ENCODE measurements at regions not wholly inside any gene's neighbourhood (a gene's known extent, or its start where the extent isn't known, plus 50 kb on each side); places are given as distances from the start of the nearest gene placed in this dataset.

DNA sequence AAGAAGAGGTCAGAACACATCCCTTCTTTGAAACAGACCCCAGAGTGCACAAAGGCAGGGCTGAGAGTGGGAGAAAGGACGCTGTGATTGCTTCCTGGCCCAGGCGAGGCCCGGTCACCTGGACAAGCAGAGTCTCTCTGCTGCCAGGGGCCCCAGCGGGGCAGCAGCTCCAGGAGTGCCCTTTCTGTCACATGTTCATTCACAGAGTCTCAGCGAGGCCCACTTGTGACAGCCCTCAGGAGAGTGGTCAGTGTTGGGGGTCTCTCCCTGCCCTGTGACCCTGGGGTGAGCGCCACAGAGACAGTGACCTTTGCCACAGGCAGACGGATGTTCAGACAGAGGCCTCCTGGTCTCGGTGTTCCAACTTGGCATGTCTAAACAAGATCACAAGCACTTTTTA is 130.2 kb upstream of the IRX4 start:
- Histone ChIP-seq H3K4ac (replicated peaks; ENCODE audit: insufficient read length, low read depth, low read length) (no peak overlapping the region), H4K91ac (replicated peaks; ENCODE audit: insufficient read length, low read length) (no peak overlapping the region), H2AK5ac (ENCODE audit: low read depth, low read length) (no peak overlapping the region), H3K4me2 (ENCODE audit: insufficient read depth in 1 of 2, low read depth in 2 of 2, low read length in 2 of 2) (no peak overlapping the region), H3K23me2 (ENCODE audit: low read depth, low read length) (no peaks in the 10 kb centered on the region), H2BK20ac (ENCODE audit: low read length) (no peak overlapping the region), H3K79me1 (ENCODE audit: low read depth, low read length) (no peaks in the 10 kb centered on the region), H2BK15ac (ENCODE audit: low read length) (no peak overlapping the region), H3K27me3 (replicated peaks in 1 of 4; ENCODE audit: control insufficient read depth in 3 of 4, extremely low read depth in 1 of 4, insufficient read depth in 3 of 4, low read length in 3 of 4) (no peaks in the 10 kb centered on the region), H2BK12ac (ENCODE audit: low read depth, low read length) (no peak overlapping the region), H3K14ac (ENCODE audit: insufficient read length) (no peak overlapping the region), H3K56ac (replicated peaks; ENCODE audit: insufficient read length, low read depth, low read length) (no peak overlapping the region), H2BK5ac (ENCODE audit: low read depth, low read length) (no peak overlapping the region), H3K36me3 (ENCODE audit: control insufficient read depth in 2 of 4, insufficient read depth in 4 of 4, low read length in 3 of 4) (no peaks in the 10 kb centered on the region), H3K79me2 (ENCODE audit: control insufficient read depth in 1 of 2, insufficient read depth in 2 of 2, low read length in 2 of 2) (no peaks in the 10 kb centered on the region), H4K5ac (ENCODE audit: insufficient read length, low read depth, low read length) (no peak overlapping the region), H3K9ac (replicated peaks in 1 of 4; ENCODE audit: extremely low read depth in 1 of 4, low read depth in 3 of 4, low read length in 3 of 4) (no peak overlapping the region), H3K4me3 (ENCODE audit: extremely low read depth in 1 of 4, insufficient read depth in 2 of 4, low read depth in 3 of 4, low read length in 4 of 4) (no peak overlapping the region), H2AFZ (ENCODE audit: low read length) (no peak overlapping the region), H4K20me1 (replicated peaks in 1 of 2; ENCODE audit: control insufficient read depth in 1 of 2, insufficient read depth in 2 of 2, low read length in 2 of 2) (no peaks in the 10 kb centered on the region), H3K27ac (ENCODE audit: low read depth, low read length) (no peak overlapping the region), H3K18ac (ENCODE audit: extremely low read depth, low read length) (no peak overlapping the region), H3K9me3 (ENCODE audit: insufficient read depth in 2 of 2, low read depth in 1 of 2, low read length in 1 of 2) (no peaks in the 10 kb centered on the region), H2BK120ac (replicated peaks; ENCODE audit: low read depth, low read length) (no peak overlapping the region), H3K4me1 (replicated peaks in 1 of 4; ENCODE audit: control insufficient read depth in 3 of 4, insufficient read depth in 4 of 4, low read length in 3 of 4) (no peaks in the 10 kb centered on the region; a peak in 1 of 7 replicates), H4K8ac (ENCODE audit: extremely low read depth, insufficient read depth, low read length) (no peak overlapping the region), H3K23ac (ENCODE audit: insufficient read length) (no peak overlapping the region)
- ChIA-PET CTCF (ENCODE audit: partially characterized antibody) (no interaction called here), POLR2A (ENCODE audit: partially characterized antibody) (no interaction called here)
- FAIRE-seq: no peak
- TF ChIP-seq TCF12 (IDR thresholded peaks at IDR 0.05; ENCODE audit: low read depth, low read length) (no peak), RAD21 (IDR thresholded peaks at IDR 0.05 in 1 of 2, conservative IDR thresholded peaks at IDR 0.05 in 1 of 2; ENCODE audit: low read depth in 2 of 2, low read length in 2 of 2) (no peak)
- DNase-seq (ENCODE audit: low read depth in 1 of 2, low spot score in 2 of 2): peak in 1 of 2 experiments; percentile 32
- 91% methylated on average over 8 of the region's 8 CpGs; no CpG with 5 or more reads in 1 of the 2 experiments for WGBS, 2 experiments (ENCODE audit: extremely low coverage in 1 of 2, insufficient coverage in 1 of 2, insufficient read length in 1 of 2, insufficient replicate concordance in 2 of 2, low coverage in 1 of 2, low lambda C conversion rate in 2 of 2, missing lambda C conversion rate in 1 of 2)

All from H1 (cell line).